ENCODE measurements at regions not wholly inside any gene's neighbourhood (a gene's known extent, or its start where the extent isn't known, plus 50 kb on each side); places are given as distances from the start of the nearest gene placed in this dataset.

DNA sequence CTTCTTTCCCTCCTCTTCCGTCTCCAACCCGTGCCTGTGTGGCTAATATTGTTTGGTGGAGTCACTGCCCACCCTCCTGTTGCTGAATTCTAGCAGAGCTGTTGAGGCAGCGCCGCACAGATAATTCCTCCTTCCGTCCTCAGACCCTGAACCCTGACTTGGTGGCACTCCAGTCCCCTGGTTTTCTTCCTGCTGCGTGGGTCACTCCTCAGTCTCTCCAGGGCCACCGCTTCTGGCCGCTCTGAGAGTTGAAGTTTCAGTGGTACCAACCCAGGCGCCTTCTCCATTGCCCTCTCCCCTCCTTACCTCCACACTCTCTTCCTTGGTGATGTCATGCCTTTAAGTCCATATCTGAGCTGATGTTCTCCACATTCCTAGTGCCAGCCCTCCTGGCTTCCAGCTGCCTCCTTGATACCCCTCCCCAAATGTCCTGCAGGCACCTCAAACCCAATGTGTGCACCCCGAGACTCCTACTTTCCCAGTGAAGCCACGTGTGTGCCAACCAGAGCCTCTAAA, 54.5 kb upstream of the RASD2 start:
- TF ChIP-seq, protein P1, sequence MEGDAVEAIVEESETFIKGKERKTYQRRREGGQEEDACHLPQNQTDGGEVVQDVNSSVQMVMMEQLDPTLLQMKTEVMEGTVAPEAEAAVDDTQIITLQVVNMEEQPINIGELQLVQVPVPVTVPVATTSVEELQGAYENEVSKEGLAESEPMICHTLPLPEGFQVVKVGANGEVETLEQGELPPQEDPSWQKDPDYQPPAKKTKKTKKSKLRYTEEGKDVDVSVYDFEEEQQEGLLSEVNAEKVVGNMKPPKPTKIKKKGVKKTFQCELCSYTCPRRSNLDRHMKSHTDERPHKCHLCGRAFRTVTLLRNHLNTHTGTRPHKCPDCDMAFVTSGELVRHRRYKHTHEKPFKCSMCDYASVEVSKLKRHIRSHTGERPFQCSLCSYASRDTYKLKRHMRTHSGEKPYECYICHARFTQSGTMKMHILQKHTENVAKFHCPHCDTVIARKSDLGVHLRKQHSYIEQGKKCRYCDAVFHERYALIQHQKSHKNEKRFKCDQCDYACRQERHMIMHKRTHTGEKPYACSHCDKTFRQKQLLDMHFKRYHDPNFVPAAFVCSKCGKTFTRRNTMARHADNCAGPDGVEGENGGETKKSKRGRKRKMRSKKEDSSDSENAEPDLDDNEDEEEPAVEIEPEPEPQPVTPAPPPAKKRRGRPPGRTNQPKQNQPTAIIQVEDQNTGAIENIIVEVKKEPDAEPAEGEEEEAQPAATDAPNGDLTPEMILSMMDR (IDR thresholded peaks at IDR 0.05; ENCODE audit: low read depth, low read length), result no peak
- no peak for TF ChIP-seq POLR2A (IDR thresholded peaks at IDR 0.05; ENCODE audit: extremely low read depth, insufficient read length)
- TF ChIP-seq, protein P2, sequence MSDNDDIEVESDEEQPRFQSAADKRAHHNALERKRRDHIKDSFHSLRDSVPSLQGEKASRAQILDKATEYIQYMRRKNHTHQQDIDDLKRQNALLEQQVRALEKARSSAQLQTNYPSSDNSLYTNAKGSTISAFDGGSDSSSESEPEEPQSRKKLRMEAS (IDR thresholded peaks at IDR 0.05; ENCODE audit: low read depth, low read length), result no peak
- no peak for TF ChIP-seq MYC (IDR thresholded peaks at IDR 0.05; ENCODE audit: low read depth, low read length)
